Liver (tissue), 3 donors: ENCODE measurements at regions not wholly inside any gene's neighbourhood (a gene's known extent, or its start where the extent isn't known, plus 50 kb on each side); places are given as distances from the start of the nearest gene placed in this dataset.

ENCODE experiments used
- HNF4G ChIP-seq: IDR thresholded peaks from 2 replicates; pipeline ENCODE4 v1.6.1; 2016; ENCODE audit warnings: antibody characterized with exemption
- JUND ChIP-seq, 2 donors: IDR thresholded peaks; 2 replicates each; pipeline ENCODE4 v1.6.1; 2016; ENCODE audit warnings: antibody characterized with exemption in 2 of 2
- MAX ChIP-seq: IDR thresholded peaks from 2 replicates; pipeline ENCODE4 v1.6.1; 2016; ENCODE audit warnings: antibody characterized with exemption
- NR2F2 ChIP-seq: IDR thresholded peaks from 2 replicates; pipeline ENCODE4 v1.6.1; 2016; ENCODE audit warnings: antibody characterized with exemption
- RAD21 ChIP-seq, 2 donors: IDR thresholded peaks; 2 replicates each; pipeline ENCODE4 v1.6.1; 2016; ENCODE audit warnings: antibody characterized with exemption in 2 of 2, mild to moderate bottlenecking in 2 of 2
- RXRA ChIP-seq, 2 donors: IDR thresholded peaks; 2 replicates each; pipeline ENCODE4 v1.6.1; 2017 to 2018; ENCODE audit warnings: antibody characterized with exemption in 2 of 2, mild to moderate bottlenecking in 1 of 2
- SP1 ChIP-seq: IDR thresholded peaks from 2 replicates; pipeline ENCODE4 v1.6.1; 2018; ENCODE audit warnings: antibody characterized with exemption, mild to moderate bottlenecking
- TAF1 ChIP-seq: conservative IDR thresholded peaks from 2 replicates; pipeline ENCODE4 v1.6.1; 2016; ENCODE audit warnings: antibody characterized with exemption, mild to moderate bottlenecking
- YY1 ChIP-seq: IDR thresholded peaks from 2 replicates; pipeline ENCODE4 v1.6.1; 2016; ENCODE audit warnings: antibody characterized with exemption, mild to moderate bottlenecking
- TF ChIP-seq, protein P1 (sequence below): fragments of 150-350 bp; IDR thresholded peaks from 2 replicates; pipeline ENCODE4 v1.5.1; 2017; ENCODE audit warnings: improper control_type of control experiment, low read depth, low read length; ENCODE audit not compliant: missing input control
- TF ChIP-seq, protein P2 (sequence below): IDR thresholded peaks from 2 replicates; pipeline ENCODE4 v1.6.1; 2016; ENCODE audit warnings: antibody characterized with exemption, mild to moderate bottlenecking
- TF ChIP-seq, protein P3 (sequence below): IDR thresholded peaks from 2 replicates; pipeline ENCODE4 v1.6.1; 2016; ENCODE audit warnings: antibody characterized with exemption
- TF ChIP-seq, protein P4 (sequence below): IDR thresholded peaks from 2 replicates; pipeline ENCODE4 v1.6.1; 2016; ENCODE audit warnings: antibody characterized with exemption
- donor health status: healthy.
- donor health status: healthy.

DNA sequence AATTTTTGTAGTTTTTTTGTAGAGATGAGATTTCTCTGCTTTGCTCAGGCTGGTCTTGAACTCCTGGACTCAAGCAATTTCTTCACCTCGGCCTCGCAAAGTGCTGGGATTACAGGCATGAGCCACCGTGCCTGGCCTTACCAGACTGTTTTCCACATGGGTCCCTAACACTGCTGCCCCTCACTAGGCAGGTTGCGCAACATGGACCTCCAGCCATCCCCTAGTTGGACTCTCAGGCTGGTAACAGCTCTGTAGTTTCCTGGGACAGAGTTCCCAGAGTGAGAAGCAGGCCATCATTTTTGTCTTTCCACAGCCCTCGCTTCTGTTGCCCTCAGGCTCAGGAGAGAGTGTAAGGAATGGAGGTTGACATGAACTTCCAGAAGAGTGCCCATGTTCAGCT, 156.1 kb downstream of the CTH start:
- TF ChIP-seq, protein P1, sequence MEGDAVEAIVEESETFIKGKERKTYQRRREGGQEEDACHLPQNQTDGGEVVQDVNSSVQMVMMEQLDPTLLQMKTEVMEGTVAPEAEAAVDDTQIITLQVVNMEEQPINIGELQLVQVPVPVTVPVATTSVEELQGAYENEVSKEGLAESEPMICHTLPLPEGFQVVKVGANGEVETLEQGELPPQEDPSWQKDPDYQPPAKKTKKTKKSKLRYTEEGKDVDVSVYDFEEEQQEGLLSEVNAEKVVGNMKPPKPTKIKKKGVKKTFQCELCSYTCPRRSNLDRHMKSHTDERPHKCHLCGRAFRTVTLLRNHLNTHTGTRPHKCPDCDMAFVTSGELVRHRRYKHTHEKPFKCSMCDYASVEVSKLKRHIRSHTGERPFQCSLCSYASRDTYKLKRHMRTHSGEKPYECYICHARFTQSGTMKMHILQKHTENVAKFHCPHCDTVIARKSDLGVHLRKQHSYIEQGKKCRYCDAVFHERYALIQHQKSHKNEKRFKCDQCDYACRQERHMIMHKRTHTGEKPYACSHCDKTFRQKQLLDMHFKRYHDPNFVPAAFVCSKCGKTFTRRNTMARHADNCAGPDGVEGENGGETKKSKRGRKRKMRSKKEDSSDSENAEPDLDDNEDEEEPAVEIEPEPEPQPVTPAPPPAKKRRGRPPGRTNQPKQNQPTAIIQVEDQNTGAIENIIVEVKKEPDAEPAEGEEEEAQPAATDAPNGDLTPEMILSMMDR, result no peak
- TF ChIP-seq HNF4G (no peak), SP1 (no peak), TAF1 (no peak), RAD21 (IDR thresholded peaks at IDR 0.05) (no peak), YY1 (no peak), RXRA (IDR thresholded peaks at IDR 0.05) (no peak), NR2F2 (no peak), JUND (IDR thresholded peaks at IDR 0.05) (no peak), MAX (no peak)
- TF ChIP-seq, protein P2, sequence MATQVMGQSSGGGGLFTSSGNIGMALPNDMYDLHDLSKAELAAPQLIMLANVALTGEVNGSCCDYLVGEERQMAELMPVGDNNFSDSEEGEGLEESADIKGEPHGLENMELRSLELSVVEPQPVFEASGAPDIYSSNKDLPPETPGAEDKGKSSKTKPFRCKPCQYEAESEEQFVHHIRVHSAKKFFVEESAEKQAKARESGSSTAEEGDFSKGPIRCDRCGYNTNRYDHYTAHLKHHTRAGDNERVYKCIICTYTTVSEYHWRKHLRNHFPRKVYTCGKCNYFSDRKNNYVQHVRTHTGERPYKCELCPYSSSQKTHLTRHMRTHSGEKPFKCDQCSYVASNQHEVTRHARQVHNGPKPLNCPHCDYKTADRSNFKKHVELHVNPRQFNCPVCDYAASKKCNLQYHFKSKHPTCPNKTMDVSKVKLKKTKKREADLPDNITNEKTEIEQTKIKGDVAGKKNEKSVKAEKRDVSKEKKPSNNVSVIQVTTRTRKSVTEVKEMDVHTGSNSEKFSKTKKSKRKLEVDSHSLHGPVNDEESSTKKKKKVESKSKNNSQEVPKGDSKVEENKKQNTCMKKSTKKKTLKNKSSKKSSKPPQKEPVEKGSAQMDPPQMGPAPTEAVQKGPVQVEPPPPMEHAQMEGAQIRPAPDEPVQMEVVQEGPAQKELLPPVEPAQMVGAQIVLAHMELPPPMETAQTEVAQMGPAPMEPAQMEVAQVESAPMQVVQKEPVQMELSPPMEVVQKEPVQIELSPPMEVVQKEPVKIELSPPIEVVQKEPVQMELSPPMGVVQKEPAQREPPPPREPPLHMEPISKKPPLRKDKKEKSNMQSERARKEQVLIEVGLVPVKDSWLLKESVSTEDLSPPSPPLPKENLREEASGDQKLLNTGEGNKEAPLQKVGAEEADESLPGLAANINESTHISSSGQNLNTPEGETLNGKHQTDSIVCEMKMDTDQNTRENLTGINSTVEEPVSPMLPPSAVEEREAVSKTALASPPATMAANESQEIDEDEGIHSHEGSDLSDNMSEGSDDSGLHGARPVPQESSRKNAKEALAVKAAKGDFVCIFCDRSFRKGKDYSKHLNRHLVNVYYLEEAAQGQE, result no peak
- TF ChIP-seq, protein P3, sequence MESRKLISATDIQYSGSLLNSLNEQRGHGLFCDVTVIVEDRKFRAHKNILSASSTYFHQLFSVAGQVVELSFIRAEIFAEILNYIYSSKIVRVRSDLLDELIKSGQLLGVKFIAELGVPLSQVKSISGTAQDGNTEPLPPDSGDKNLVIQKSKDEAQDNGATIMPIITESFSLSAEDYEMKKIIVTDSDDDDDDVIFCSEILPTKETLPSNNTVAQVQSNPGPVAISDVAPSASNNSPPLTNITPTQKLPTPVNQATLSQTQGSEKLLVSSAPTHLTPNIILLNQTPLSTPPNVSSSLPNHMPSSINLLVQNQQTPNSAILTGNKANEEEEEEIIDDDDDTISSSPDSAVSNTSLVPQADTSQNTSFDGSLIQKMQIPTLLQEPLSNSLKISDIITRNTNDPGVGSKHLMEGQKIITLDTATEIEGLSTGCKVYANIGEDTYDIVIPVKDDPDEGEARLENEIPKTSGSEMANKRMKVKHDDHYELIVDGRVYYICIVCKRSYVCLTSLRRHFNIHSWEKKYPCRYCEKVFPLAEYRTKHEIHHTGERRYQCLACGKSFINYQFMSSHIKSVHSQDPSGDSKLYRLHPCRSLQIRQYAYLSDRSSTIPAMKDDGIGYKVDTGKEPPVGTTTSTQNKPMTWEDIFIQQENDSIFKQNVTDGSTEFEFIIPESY, result no peak
- TF ChIP-seq, protein P4, sequence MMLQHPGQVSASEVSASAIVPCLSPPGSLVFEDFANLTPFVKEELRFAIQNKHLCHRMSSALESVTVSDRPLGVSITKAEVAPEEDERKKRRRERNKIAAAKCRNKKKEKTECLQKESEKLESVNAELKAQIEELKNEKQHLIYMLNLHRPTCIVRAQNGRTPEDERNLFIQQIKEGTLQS, result no peak
